ENCODE measurements at regions not wholly inside any gene's neighbourhood (a gene's known extent, or its start where the extent isn't known, plus 50 kb on each side); places are given as distances from the start of the nearest gene placed in this dataset.

GRCh38 chr3:194279701-194280360, 71.3 kb downstream of the CPN2 start:
- DNase-seq (ENCODE audit: low spot score): no peak

- DNase-seq (ENCODE audit: low spot score): no peak
Measured at GRCh38 chr3:194280777-194281176, 70.4 kb downstream of the CPN2 start.

- no peak for DNase-seq (ENCODE audit: low spot score)
Measured at GRCh38 chr3:194281306-194281705, 69.8 kb downstream of the CPN2 start.

DNA sequence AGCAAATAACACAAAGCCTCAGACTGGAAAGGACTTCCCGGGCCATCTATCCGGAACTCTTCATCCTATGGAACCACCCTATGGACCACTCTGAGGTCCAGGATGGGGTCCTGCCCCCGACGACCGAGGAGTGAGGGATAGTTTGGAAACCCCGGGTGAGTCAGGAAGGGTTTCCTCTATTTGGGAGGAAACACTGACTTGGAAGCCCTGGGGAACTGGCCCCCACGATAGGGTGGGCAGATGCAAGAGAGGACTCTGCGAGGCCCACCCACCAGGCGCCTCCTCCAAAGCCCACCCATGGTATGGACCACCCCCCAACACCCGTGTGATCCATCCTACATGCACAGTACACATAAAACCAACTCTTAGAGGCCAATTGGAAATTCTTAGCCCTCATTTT, 69.4 kb downstream of the CPN2 start:
- DNase-seq (ENCODE audit: low spot score): no peak

GRCh38 chr3:194282436-194283122, 68.5 kb downstream of the CPN2 start:
- DNase-seq (ENCODE audit: low spot score): no peak

DNA sequence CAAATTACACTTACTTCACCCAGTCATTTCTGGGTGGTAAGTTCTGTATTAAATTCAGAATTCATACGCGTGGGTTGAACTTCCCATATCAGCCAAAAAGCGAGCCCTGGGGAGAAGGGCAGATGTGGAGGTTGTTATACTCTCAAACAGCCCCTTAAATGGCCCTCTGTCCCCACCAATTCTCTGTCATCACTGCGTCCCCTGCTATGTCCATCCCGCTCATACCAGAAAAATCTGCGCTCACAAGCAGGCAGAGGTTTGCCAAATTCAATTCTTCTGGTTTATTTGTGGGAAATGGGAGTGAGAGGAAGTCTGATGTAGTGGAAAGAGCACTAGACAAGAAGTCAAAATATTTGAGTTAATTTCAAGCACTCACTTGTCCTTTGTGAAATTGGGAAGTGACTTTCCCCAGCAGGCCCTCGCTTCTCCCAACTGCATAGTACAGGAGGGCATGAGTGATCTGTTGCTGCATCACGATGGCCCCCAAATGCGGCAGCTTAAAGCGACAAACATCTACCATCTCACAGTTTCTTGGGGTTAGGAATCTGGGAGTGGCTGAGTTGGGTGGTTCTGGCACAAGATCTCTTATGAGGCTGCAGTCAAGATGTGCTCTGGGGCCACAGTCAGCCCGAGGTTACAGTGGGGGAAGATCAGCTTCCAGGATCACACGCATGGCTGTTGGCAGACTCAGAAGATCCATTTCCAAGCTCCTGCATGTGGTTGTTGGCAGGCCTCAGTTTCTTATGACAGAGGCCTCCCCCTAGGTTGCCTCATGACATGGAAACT, 67.7 kb downstream of the CPN2 start:
- no peak for DNase-seq (ENCODE audit: low spot score)

- DNase-seq (ENCODE audit: low spot score): no peak
Measured at GRCh38 chr3:194284351-194284750, 66.8 kb downstream of the CPN2 start.

GRCh38 chr3:194285024-194285849, 65.9 kb downstream of the CPN2 start:
- no peak for DNase-seq (ENCODE audit: low spot score)

DNA sequence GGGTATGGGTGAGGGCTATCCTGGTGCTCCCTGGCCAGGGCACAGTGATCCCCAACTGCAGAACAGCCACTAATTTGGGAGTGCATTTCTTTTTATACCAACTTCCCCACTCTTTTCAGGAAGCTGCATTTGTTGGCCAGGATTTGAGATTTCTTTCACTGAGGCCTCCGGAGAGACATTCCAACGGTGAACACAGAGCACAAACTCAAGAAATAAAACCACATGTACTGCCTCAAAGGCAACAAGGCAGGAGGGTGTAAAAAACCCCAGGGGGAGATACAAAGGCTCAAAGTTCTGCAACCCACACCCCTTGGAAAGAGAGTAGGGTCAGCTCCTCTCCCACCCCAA, 65.3 kb downstream of the CPN2 start:
- DNase-seq (ENCODE audit: low spot score): no peak

- no peak for DNase-seq (ENCODE audit: low spot score)
Measured at GRCh38 chr3:194286375-194287146, 64.6 kb downstream of the CPN2 start.

GRCh38 chr3:194287374-194287773, 63.8 kb downstream of the CPN2 start:
- DNase-seq (ENCODE audit: low spot score): no peak

DNA sequence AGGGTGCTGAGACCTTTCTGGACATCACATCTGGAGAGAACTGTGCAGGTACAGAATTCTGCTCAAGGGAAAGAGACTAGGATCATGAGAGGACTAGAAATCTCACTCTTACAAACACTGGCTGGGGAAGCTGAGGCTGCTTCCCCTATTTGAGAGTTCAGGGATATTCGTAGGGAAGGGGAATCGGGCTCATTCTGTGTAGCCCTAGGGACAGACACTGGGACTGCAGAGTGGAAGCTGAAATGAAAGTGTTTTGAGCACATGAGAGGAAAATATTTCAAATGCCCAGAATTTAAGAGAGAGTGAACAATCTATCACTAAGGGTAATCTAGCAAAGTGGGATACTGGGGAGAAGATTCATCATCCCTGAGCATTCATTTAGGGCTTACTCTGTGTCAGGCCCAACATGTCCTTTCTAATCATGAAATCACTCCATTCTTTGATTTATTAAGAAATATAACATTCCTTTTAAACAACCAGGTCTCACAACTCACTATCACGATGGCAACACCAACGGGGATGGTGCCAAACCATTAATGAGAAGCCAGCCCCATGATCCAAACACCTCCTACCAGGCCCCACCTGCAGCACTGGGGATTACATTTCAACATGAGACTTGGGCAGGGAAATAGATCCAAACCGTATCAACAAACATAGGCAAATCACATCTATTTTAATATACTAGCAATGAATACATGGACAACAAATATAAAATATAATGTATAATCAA, 63.0 kb downstream of the CPN2 start:
- DNase-seq (ENCODE audit: low spot score): no peak

Measured in HuH-7.5 (cell line).